HCT116 (cell line): ENCODE measurements at regions not wholly inside any gene's neighbourhood (a gene's known extent, or its start where the extent isn't known, plus 50 kb on each side); places are given as distances from the start of the nearest gene placed in this dataset.

Experiments used
- ATAC-seq: fragments of 200-7000 bp; cut with Tn5 transposase; 2 replicates; pipeline ENCODE4 v1.9.1; 2020; ENCODE audit warnings: mild to moderate bottlenecking, moderate library complexity
- BruUV-seq: library from RNA; stranded (reverse); fragments of 400-500 nt; replicated peaks from 2 replicates; lab custom pipeline; 2021; lab: Mats Ljungman, UMichigan
- CTCF ChIA-PET: fragments of 300-600 bp; sonication (Branson Sonifier 250); formaldehyde crosslinking; loops from one replicate; lab custom pipeline; 2021; ENCODE audit warnings: antibody characterized with exemption; lab: Charles Lee
- POLR2A ChIA-PET: fragments of 300-600, 350-600 bp; sonication (Branson Sonifier 250); formaldehyde crosslinking; loops from one replicate; lab custom pipeline; 2021; ENCODE audit warnings: antibody characterized with exemption; lab: Charles Lee
- RAD21 ChIA-PET, 2 experiments: fragments of 300-600 bp; sonication (Branson Sonifier 250); formaldehyde crosslinking; loops; one replicate each; lab custom pipeline; 2023; ENCODE audit warnings: low total read pairs in 2 of 2; ENCODE audit not compliant: uncharacterized antibody in 2 of 2, unreplicated experiment in 2 of 2, low non-redundant PET in 1 of 2; lab: Charles Lee
- DNase-seq: peaks from one replicate; pipeline ENCODE4 v3.0.0-alpha.2; 2010; ENCODE audit warnings: low read depth, low spot score
- H2AFZ ChIP-seq: fragments of 200-600 bp; shearing (Covaris generic), sonication (generic); 2 replicates; pipeline ENCODE4 v1.6.1; 2017; ENCODE audit warnings: low read depth, mixed run types, mixed read lengths, antibody characterized with exemption, low read length; ENCODE audit not compliant: poor library complexity, severe bottlenecking
- H3K27ac ChIP-seq: 2 replicates; pipeline ENCODE4 v1.5.1; 2012; ENCODE audit warnings: low read depth, low read length
- H3K27me3 ChIP-seq: fragments of 200-600 bp; sonication (generic); 2 replicates; pipeline ENCODE4 v1.6.1; 2016; ENCODE audit warnings: mixed run types, low read length, mixed read lengths; ENCODE audit not compliant: insufficient read depth
- H3K36me3 ChIP-seq, 2 experiments: fragments of 200-500 bp in 1 of 2; fragments of 200-600 bp in 1 of 2; sonication (Bioruptor generic) in 1 of 2; sonication (generic) in 1 of 2; 2 replicates each; pipeline versions ENCODE4 v1.5.1 to v1.6.1; 2014 to 2016; ENCODE audit warnings: low read length in 2 of 2, inconsistent platforms in 1 of 2, mixed read lengths in 1 of 2, mixed run types in 1 of 2; ENCODE audit not compliant: insufficient read depth in 2 of 2, control insufficient read depth in 1 of 2
- H3K4me1 ChIP-seq, 2 experiments: fragments of 200-600 bp in 1 of 2; sonication (generic) in 1 of 2; 2 replicates each; pipeline versions ENCODE4 v1.5.1 to v1.6.1; 2012 to 2017; ENCODE audit warnings: low read length in 2 of 2, inconsistent platforms in 1 of 2, mild to moderate bottlenecking in 1 of 2, mixed read lengths in 1 of 2, mixed run types in 1 of 2, moderate library complexity in 1 of 2; ENCODE audit not compliant: insufficient read depth in 2 of 2, control insufficient read depth in 1 of 2
- H3K4me2 ChIP-seq: fragments of 200-600 bp; sonication (generic); 2 replicates; pipeline ENCODE4 v1.6.1; 2017; ENCODE audit warnings: mixed run types, low read length, mixed read lengths
- H3K4me3 ChIP-seq, 2 experiments: fragments of 200-600 bp in 1 of 2; sonication (generic) in 1 of 2; replicated peaks in 1 of 2; 2 replicates each; pipeline ENCODE4 v1.5.1; 2011 to 2016; ENCODE audit warnings: low read length in 2 of 2, control low read depth in 1 of 2, low read depth in 1 of 2, mild to moderate bottlenecking in 1 of 2, mixed read lengths in 1 of 2, mixed run types in 1 of 2
- H3K79me2 ChIP-seq: fragments of 200-600 bp; sonication (generic); 2 replicates; pipeline ENCODE4 v1.6.1; 2017; ENCODE audit warnings: mild to moderate bottlenecking, mixed run types, low read length, moderate library complexity, mixed read lengths; ENCODE audit not compliant: insufficient read depth
- H3K9ac ChIP-seq: fragments of 200-600 bp; sonication (generic); 2 replicates; pipeline ENCODE4 v1.6.1; 2016; ENCODE audit warnings: low read length, mixed read lengths
- H3K9me2 ChIP-seq: fragments of 200-600 bp; sonication (generic), shearing (Covaris generic); 2 replicates; pipeline ENCODE4 v1.6.1; 2017; ENCODE audit warnings: mixed run types, mild to moderate bottlenecking, moderate library complexity; ENCODE audit not compliant: insufficient read depth
- H3K9me3 ChIP-seq, 2 experiments: fragments of 200-500 bp in 1 of 2; fragments of 200-600 bp in 1 of 2; sonication (Bioruptor generic) in 1 of 2; sonication (generic) in 1 of 2; 2 replicates each; pipeline ENCODE4 v1.6.1; 2014 to 2017; ENCODE audit warnings: low read length in 2 of 2, mixed read lengths in 2 of 2, inconsistent platforms in 1 of 2, low read depth in 1 of 2, mild to moderate bottlenecking in 1 of 2, mixed run types in 1 of 2, moderate library complexity in 1 of 2; ENCODE audit not compliant: control insufficient read depth in 1 of 2, insufficient read depth in 1 of 2
- H4K20me1 ChIP-seq: fragments of 200-600 bp; sonication (generic), shearing (Covaris generic); 2 replicates; pipeline ENCODE4 v1.6.1; 2017; ENCODE audit warnings: mixed run types, mild to moderate bottlenecking, moderate library complexity; ENCODE audit not compliant: insufficient read depth
- CEBPB ChIP-seq: IDR thresholded peaks from 2 replicates; pipeline ENCODE4 v1.6.1; 2012; ENCODE audit warnings: low read depth
- EGR1 ChIP-seq: IDR thresholded peaks from 2 replicates; pipeline ENCODE4 v1.6.1; 2012; ENCODE audit warnings: low read depth
- ELF1 ChIP-seq: IDR thresholded peaks from 2 replicates; pipeline ENCODE4 v1.6.1; 2012; ENCODE audit warnings: low read depth, borderline replicate concordance
- EZH2phosphoT487 ChIP-seq: fragments of 200-600 bp; IDR thresholded peaks from 2 replicates; pipeline ENCODE4 v1.6.1; 2018; ENCODE audit warnings: antibody characterized with exemption, borderline replicate concordance
- FOSL1 ChIP-seq: IDR thresholded peaks from 2 replicates; pipeline ENCODE4 v1.6.1; 2012; ENCODE audit warnings: low read depth
- JUND ChIP-seq: IDR thresholded peaks from 2 replicates; pipeline ENCODE4 v1.6.1; 2012
- POLR2A ChIP-seq: IDR thresholded peaks from 2 replicates; pipeline ENCODE4 v1.7.0; 2011; ENCODE audit warnings: borderline replicate concordance; ENCODE audit not compliant: insufficient read depth, insufficient read length; ENCODE audit errors: extremely low read depth
- POLR2AphosphoS5 ChIP-seq: IDR thresholded peaks from 2 replicates; pipeline ENCODE4 v1.6.1; 2011; ENCODE audit warnings: mild to moderate bottlenecking, low read depth, low read length, moderate library complexity
- RAD21 ChIP-seq: IDR thresholded peaks from 2 replicates; pipeline ENCODE4 v1.6.1; 2012; ENCODE audit warnings: low read depth, mild to moderate bottlenecking
- SIN3A ChIP-seq: IDR thresholded peaks from 2 replicates; pipeline ENCODE4 v1.6.1; 2012; ENCODE audit warnings: low read depth
- SP1 ChIP-seq: IDR thresholded peaks from 2 replicates; pipeline ENCODE4 v1.6.1; 2012; ENCODE audit warnings: low read depth
- TCF7L2 ChIP-seq: IDR thresholded peaks from 2 replicates; pipeline ENCODE4 v1.7.0; 2011; ENCODE audit warnings: borderline replicate concordance, inconsistent platforms; ENCODE audit not compliant: insufficient read depth, insufficient read length; ENCODE audit errors: extremely low read depth
- ZNF274 ChIP-seq: fragments of 200-500 bp; sonication (Bioruptor generic); IDR thresholded peaks from 2 replicates; pipeline ENCODE4 v1.6.1; 2014; ENCODE audit warnings: mild to moderate bottlenecking, low read depth, low read length, inconsistent platforms
- intact Hi-C: fragments of 100-400 bp; cut with micrococcal nuclease; formaldehyde crosslinking; loops from 2 replicates; pipeline ENCODE4 v1.10.0; 2022
- TF ChIP-seq, protein P1 (sequence below): IDR thresholded peaks from 2 replicates; pipeline ENCODE4 v1.6.1; 2011; ENCODE audit warnings: mild to moderate bottlenecking, low read length, moderate library complexity; ENCODE audit not compliant: insufficient replicate concordance; ENCODE audit errors: extremely low read depth
- TF ChIP-seq, protein P2 (sequence below): IDR thresholded peaks from 2 replicates; pipeline ENCODE4 v1.6.1; 2012
- TF ChIP-seq, protein P3 (sequence below): IDR thresholded peaks from 2 replicates; pipeline ENCODE4 v1.6.1; 2012; ENCODE audit warnings: low read depth
- TF ChIP-seq, protein P4 (sequence below): IDR thresholded peaks from 2 replicates; pipeline ENCODE4 v1.6.1; 2012

DNA sequence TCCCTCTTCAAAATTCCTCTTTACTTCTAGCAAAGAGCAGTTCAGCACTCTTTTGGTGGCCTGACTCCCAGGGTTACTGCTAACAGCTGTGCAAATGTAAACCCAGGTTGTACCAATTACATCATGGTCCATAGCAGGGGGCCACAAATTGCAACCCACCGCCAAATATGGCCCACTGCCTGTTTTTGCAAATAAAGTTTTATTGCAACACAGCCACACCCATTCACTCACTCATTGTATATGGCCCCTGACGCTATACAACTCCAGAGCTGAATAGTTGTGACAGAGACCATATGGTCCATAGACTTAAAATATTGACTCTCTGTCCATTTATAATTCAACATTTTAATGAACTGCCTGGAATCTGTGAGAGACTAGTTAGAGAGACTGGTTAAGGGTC, 233.4 kb downstream of the NFATC2 start:
- H3K79me2 ChIP-seq, result no peaks in the 10 kb centered on the region
- CTCF ChIA-PET, result interaction anchor here (0.9 to 7.0 kb wide), 6 partner anchors 8 to 327 kb away, joined by 3 to 106 read pairs (median 16); no protein-coding TSS in a partner anchor
- peaks cover under 1 to 5% of the 10 kb centered on the region in 2 experiments; a peak in 2 of 4 replicates for H3K9me3 ChIP-seq
- H3K27me3 ChIP-seq, result no peaks in the 10 kb centered on the region
- H3K4me2 ChIP-seq, result no peak overlapping the region
- TF ChIP-seq, protein P1, sequence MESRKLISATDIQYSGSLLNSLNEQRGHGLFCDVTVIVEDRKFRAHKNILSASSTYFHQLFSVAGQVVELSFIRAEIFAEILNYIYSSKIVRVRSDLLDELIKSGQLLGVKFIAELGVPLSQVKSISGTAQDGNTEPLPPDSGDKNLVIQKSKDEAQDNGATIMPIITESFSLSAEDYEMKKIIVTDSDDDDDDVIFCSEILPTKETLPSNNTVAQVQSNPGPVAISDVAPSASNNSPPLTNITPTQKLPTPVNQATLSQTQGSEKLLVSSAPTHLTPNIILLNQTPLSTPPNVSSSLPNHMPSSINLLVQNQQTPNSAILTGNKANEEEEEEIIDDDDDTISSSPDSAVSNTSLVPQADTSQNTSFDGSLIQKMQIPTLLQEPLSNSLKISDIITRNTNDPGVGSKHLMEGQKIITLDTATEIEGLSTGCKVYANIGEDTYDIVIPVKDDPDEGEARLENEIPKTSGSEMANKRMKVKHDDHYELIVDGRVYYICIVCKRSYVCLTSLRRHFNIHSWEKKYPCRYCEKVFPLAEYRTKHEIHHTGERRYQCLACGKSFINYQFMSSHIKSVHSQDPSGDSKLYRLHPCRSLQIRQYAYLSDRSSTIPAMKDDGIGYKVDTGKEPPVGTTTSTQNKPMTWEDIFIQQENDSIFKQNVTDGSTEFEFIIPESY, result no peak
- no peak for TF ChIP-seq EZH2phosphoT487
- TF ChIP-seq, protein P2, sequence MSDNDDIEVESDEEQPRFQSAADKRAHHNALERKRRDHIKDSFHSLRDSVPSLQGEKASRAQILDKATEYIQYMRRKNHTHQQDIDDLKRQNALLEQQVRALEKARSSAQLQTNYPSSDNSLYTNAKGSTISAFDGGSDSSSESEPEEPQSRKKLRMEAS, result no peak
- no peak for TF ChIP-seq CEBPB
- TF ChIP-seq EGR1, result no peak
- TF ChIP-seq POLR2A, result no peak
- TF ChIP-seq RAD21, result no peak
- no peak for TF ChIP-seq JUND
- TF ChIP-seq TCF7L2, result no peak
- TF ChIP-seq ZNF274, result no peak
- TF ChIP-seq, protein P3, sequence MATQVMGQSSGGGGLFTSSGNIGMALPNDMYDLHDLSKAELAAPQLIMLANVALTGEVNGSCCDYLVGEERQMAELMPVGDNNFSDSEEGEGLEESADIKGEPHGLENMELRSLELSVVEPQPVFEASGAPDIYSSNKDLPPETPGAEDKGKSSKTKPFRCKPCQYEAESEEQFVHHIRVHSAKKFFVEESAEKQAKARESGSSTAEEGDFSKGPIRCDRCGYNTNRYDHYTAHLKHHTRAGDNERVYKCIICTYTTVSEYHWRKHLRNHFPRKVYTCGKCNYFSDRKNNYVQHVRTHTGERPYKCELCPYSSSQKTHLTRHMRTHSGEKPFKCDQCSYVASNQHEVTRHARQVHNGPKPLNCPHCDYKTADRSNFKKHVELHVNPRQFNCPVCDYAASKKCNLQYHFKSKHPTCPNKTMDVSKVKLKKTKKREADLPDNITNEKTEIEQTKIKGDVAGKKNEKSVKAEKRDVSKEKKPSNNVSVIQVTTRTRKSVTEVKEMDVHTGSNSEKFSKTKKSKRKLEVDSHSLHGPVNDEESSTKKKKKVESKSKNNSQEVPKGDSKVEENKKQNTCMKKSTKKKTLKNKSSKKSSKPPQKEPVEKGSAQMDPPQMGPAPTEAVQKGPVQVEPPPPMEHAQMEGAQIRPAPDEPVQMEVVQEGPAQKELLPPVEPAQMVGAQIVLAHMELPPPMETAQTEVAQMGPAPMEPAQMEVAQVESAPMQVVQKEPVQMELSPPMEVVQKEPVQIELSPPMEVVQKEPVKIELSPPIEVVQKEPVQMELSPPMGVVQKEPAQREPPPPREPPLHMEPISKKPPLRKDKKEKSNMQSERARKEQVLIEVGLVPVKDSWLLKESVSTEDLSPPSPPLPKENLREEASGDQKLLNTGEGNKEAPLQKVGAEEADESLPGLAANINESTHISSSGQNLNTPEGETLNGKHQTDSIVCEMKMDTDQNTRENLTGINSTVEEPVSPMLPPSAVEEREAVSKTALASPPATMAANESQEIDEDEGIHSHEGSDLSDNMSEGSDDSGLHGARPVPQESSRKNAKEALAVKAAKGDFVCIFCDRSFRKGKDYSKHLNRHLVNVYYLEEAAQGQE, result no peak
- TF ChIP-seq POLR2AphosphoS5, result no peak
- no peak for TF ChIP-seq SP1
- TF ChIP-seq SIN3A, result no peak
- no peak for TF ChIP-seq ELF1
- no peak for TF ChIP-seq FOSL1
- TF ChIP-seq, protein P4, sequence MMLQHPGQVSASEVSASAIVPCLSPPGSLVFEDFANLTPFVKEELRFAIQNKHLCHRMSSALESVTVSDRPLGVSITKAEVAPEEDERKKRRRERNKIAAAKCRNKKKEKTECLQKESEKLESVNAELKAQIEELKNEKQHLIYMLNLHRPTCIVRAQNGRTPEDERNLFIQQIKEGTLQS, result no peak
- TF ChIP-seq, all 23 proteins: peak for 0
- H3K9ac ChIP-seq, result no peak overlapping the region
- H3K9me2 ChIP-seq, result no peaks in the 10 kb centered on the region
- no TSS peak for BruUV-seq
- H3K4me1 ChIP-seq, result peaks cover 0 to 7% of the 10 kb centered on the region in 2 experiments; a peak in 1 of 4 replicates
- no peak overlapping the region for H3K4me3 ChIP-seq
- intact Hi-C loops, result loop anchor here (5.0 kb wide), 1 partner anchor 517 kb away; no protein-coding TSS in a partner anchor
- no peaks in the 10 kb centered on the region for H3K36me3 ChIP-seq
- ATAC-seq (no peak), DNase-seq (no peak)
- no peaks in the 10 kb centered on the region for H4K20me1 ChIP-seq
- POLR2A ChIA-PET, result interaction anchor here (0.9 kb wide), 1 partner anchor 321 kb away, joined by 4 read pairs; no protein-coding TSS in a partner anchor
- RAD21 ChIA-PET, result interaction anchor here (0.9 to 1.6 kb wide), 2 partner anchors 316 kb away, joined by 4 read pairs; no protein-coding TSS in a partner anchor
- no peak overlapping the region for H2AFZ ChIP-seq
- no peak overlapping the region for H3K27ac ChIP-seq
